ENCODE measurements at regions not wholly inside any gene's neighbourhood (a gene's known extent, or its start where the extent isn't known, plus 50 kb on each side); places are given as distances from the start of the nearest gene placed in this dataset.

- H3K4me1 Mint-ChIP-seq (ENCODE audit: low read depth), result peaks cover 41% of the 10 kb centered on the region
- DNase-seq (ENCODE audit: low spot score), result no peak
- TF ChIP-seq CTCF (IDR thresholded peaks at IDR 0.05), result no peak
- no peak overlapping the region for H3K27ac Mint-ChIP-seq (ENCODE audit: unreplicated experiment)
- no peaks in the 10 kb centered on the region for H3K27me3 Mint-ChIP-seq (ENCODE audit: low read depth)
- H3K4me3 Mint-ChIP-seq (ENCODE audit: unreplicated experiment), result no peak overlapping the region
- peaks cover 2% of the 10 kb centered on the region for H3K36me3 Mint-ChIP-seq (ENCODE audit: low read depth)
- H3K9me3 Mint-ChIP-seq (ENCODE audit: low read depth), result no peaks in the 10 kb centered on the region
Measured at GRCh38 chr10:94143261-94143660, 149.5 kb downstream of the PLCE1 start.

GRCh38 chr10:94146313-94146712 is 152.6 kb downstream of the PLCE1 start:
- Mint-ChIP-seq H3K27ac (ENCODE audit: unreplicated experiment) (no peak overlapping the region), H3K27me3 (ENCODE audit: low read depth) (no peaks in the 10 kb centered on the region), H3K36me3 (ENCODE audit: low read depth) (peaks cover 4% of the 10 kb centered on the region), H3K4me1 (ENCODE audit: low read depth) (peaks cover 28% of the 10 kb centered on the region), H3K9me3 (ENCODE audit: low read depth) (no peaks in the 10 kb centered on the region), H3K4me3 (ENCODE audit: unreplicated experiment) (no peak overlapping the region)
- DNase-seq (ENCODE audit: low spot score), result no peak
- no peak for TF ChIP-seq CTCF (IDR thresholded peaks at IDR 0.05)

- Mint-ChIP-seq H3K9me3 (ENCODE audit: low read depth) (no peaks in the 10 kb centered on the region), H3K4me1 (ENCODE audit: low read depth) (peaks cover 28% of the 10 kb centered on the region), H3K36me3 (ENCODE audit: low read depth) (peaks cover 4% of the 10 kb centered on the region), H3K27me3 (ENCODE audit: low read depth) (no peaks in the 10 kb centered on the region), H3K4me3 (ENCODE audit: unreplicated experiment) (no peak overlapping the region), H3K27ac (ENCODE audit: unreplicated experiment) (no peak overlapping the region)
- TF ChIP-seq CTCF (IDR thresholded peaks at IDR 0.05), result no peak
- no peak for DNase-seq (ENCODE audit: low spot score)
Measured at GRCh38 chr10:94146746-94147145, 153.0 kb downstream of the PLCE1 start.

GRCh38 chr10:94149702-94150101 is 156.0 kb downstream of the PLCE1 start:
- H3K9me3 Mint-ChIP-seq (ENCODE audit: low read depth), result no peaks in the 10 kb centered on the region
- peaks cover 11% of the 10 kb centered on the region for H3K4me1 Mint-ChIP-seq (ENCODE audit: low read depth)
- H3K27me3 Mint-ChIP-seq (ENCODE audit: low read depth), result no peaks in the 10 kb centered on the region
- peaks cover 4% of the 10 kb centered on the region for H3K36me3 Mint-ChIP-seq (ENCODE audit: low read depth)
- no peak overlapping the region for H3K4me3 Mint-ChIP-seq (ENCODE audit: unreplicated experiment)
- H3K27ac Mint-ChIP-seq (ENCODE audit: unreplicated experiment), result no peak overlapping the region
- DNase-seq (ENCODE audit: low spot score), result no peak
- TF ChIP-seq CTCF (IDR thresholded peaks at IDR 0.05), result no peak

- no peak for DNase-seq (ENCODE audit: low spot score)
- no peak for TF ChIP-seq CTCF (IDR thresholded peaks at IDR 0.05)
- H3K4me1 Mint-ChIP-seq (ENCODE audit: low read depth), result peaks cover 9% of the 10 kb centered on the region
- peaks cover 4% of the 10 kb centered on the region for H3K36me3 Mint-ChIP-seq (ENCODE audit: low read depth)
- no peak overlapping the region for H3K27ac Mint-ChIP-seq (ENCODE audit: unreplicated experiment)
- H3K9me3 Mint-ChIP-seq (ENCODE audit: low read depth), result no peaks in the 10 kb centered on the region
- no peaks in the 10 kb centered on the region for H3K27me3 Mint-ChIP-seq (ENCODE audit: low read depth)
- H3K4me3 Mint-ChIP-seq (ENCODE audit: unreplicated experiment), result no peak overlapping the region
Measured at GRCh38 chr10:94150541-94151184, 156.9 kb downstream of the PLCE1 start.
